MM.1S (cell line): ENCODE measurements at regions not wholly inside any gene's neighbourhood (a gene's known extent, or its start where the extent isn't known, plus 50 kb on each side); places are given as distances from the start of the nearest gene placed in this dataset.

Source experiments
- EZH2 ChIP-seq: fragments of 300-600 bp; sonication (generic); optimal IDR thresholded peaks from 2 replicates; pipeline ENCODE3; 2017; ENCODE audit warnings: low read depth, mild to moderate bottlenecking, antibody characterized with exemption, low read length, mixed read lengths
- TF ChIP-seq, protein P1 (sequence below): fragments of 300-600 bp; sonication (generic); IDR thresholded peaks from 2 replicates; pipeline ENCODE4 v1.5.1; 2016; ENCODE audit warnings: antibody characterized with exemption, low read length, mixed read lengths

- TF ChIP-seq, protein P1, sequence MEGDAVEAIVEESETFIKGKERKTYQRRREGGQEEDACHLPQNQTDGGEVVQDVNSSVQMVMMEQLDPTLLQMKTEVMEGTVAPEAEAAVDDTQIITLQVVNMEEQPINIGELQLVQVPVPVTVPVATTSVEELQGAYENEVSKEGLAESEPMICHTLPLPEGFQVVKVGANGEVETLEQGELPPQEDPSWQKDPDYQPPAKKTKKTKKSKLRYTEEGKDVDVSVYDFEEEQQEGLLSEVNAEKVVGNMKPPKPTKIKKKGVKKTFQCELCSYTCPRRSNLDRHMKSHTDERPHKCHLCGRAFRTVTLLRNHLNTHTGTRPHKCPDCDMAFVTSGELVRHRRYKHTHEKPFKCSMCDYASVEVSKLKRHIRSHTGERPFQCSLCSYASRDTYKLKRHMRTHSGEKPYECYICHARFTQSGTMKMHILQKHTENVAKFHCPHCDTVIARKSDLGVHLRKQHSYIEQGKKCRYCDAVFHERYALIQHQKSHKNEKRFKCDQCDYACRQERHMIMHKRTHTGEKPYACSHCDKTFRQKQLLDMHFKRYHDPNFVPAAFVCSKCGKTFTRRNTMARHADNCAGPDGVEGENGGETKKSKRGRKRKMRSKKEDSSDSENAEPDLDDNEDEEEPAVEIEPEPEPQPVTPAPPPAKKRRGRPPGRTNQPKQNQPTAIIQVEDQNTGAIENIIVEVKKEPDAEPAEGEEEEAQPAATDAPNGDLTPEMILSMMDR: no peak
- TF ChIP-seq EZH2: no peak
Observed at GRCh38 chrX:35622601-35623000, 175.5 kb upstream of the MAGEB16 start.
